ENCODE measurements at regions not wholly inside any gene's neighbourhood (a gene's known extent, or its start where the extent isn't known, plus 50 kb on each side); places are given as distances from the start of the nearest gene placed in this dataset.
A peak's percentile ranks its signal among the peaks of the same experiment; 100 is the strongest.
"Not testable (repeated sequence)": the region's sequence is repeated elsewhere in the genome, so short reads cannot be mapped to it uniquely, and the experiment has no call there.

DNA sequence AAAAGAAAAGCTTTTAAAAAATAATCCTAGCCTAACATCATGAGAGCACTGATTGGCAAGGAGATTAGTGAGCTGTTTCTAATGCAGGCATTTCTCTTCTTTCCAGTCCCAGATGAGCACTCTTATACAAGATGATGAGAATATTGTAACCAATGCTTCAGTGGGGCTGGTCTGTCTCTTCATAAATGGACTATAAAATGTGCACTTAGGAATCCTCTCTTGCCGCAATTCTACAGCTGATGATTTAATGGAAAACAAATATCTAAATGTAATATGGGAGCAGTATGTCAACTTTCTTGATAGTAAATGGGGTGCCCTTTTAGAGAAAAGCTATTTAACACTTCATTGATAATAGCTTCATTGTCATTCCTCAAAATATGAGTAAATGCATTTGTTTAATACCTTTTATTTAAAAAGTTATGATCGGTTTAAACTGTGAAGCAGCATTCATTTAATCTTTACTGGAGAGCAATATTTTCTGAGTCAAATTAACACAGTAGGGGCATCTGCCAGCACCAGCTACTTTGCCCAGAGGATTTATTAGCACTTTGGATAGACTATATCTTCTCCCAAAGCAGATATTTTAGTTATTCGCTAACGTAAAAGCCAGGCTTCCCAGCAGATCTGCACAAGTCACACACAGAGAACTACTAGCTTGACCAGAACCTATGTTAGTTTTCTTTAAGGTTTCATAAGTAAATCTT lies 985.9 kb downstream of the DIPK2A start:
- CTCF ChIA-PET: no interaction called here

DNA sequence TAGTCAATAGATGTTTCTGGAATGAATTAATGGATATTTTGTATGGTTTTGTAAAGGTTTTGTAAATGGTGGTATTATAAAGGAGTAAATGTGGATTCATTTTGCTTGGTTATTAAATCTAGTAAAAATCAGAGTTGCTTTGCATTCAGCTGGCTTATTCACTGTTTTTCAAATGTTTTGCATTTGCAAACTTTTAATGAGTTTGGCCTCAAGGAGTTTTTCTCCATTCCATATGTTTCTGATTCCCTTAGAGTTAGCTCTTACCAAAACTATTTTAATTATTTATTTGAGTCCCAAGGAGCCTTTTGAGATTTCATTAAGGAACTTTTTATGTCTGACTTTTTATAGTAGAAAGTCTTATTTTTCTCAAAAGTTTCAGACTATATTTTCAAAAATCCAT lies 992.2 kb downstream of the DIPK2A start:
- POLR2A ChIA-PET: no interaction called here
- TF ChIP-seq ARNT (IDR thresholded peaks at IDR 0.05): no peak
- no peak for TF ChIP-seq SP1 (IDR thresholded peaks at IDR 0.05)
- no peak for TF ChIP-seq TARDBP (IDR thresholded peaks at IDR 0.05)

More for the DNA sequence above, 985.9 kb downstream of the DIPK2A start:
- DNase-seq (ENCODE audit: extremely low spot score): no peak
- POLR2A ChIA-PET: no interaction called here
- TF ChIP-seq, protein P1, sequence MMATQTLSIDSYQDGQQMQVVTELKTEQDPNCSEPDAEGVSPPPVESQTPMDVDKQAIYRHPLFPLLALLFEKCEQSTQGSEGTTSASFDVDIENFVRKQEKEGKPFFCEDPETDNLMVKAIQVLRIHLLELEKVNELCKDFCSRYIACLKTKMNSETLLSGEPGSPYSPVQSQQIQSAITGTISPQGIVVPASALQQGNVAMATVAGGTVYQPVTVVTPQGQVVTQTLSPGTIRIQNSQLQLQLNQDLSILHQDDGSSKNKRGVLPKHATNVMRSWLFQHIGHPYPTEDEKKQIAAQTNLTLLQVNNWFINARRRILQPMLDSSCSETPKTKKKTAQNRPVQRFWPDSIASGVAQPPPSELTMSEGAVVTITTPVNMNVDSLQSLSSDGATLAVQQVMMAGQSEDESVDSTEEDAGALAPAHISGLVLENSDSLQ (IDR thresholded peaks at IDR 0.05): peak; percentile 59; the same call in 1 of the 2 replicates
- TF ChIP-seq FOXA1 (IDR thresholded peaks at IDR 0.05): no peak
- no peak for TF ChIP-seq FOXK2 (IDR thresholded peaks at IDR 0.05)

DNA sequence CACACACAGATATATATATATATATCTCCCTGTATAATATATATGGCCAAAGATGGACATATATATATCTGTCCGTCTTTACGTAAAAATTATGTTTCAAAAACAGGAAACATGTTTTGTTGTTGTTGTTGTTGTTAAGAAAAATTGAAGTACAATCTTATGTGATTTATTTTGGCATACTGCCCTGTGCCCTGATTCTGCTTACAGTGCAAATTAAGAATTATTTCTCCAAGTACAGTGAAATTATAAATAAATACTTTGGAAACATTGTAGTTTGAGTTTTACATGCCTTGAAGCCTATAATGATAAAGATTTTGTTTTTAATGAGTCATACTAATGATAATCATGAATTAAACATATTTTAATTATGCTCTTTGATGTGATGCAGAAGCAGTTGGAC lies 994.9 kb downstream of the DIPK2A start:
- no peak for TF ChIP-seq HDGF (IDR thresholded peaks at IDR 0.05; ENCODE audit: borderline replicate concordance)
- CTCF ChIA-PET: no interaction called here
- no peak for DNase-seq (ENCODE audit: extremely low spot score)
- POLR2A ChIA-PET: no interaction called here

More for the DNA sequence above, 992.2 kb downstream of the DIPK2A start:
- DNase-seq (ENCODE audit: extremely low spot score): no peak
- CTCF ChIA-PET: no interaction called here

DNA sequence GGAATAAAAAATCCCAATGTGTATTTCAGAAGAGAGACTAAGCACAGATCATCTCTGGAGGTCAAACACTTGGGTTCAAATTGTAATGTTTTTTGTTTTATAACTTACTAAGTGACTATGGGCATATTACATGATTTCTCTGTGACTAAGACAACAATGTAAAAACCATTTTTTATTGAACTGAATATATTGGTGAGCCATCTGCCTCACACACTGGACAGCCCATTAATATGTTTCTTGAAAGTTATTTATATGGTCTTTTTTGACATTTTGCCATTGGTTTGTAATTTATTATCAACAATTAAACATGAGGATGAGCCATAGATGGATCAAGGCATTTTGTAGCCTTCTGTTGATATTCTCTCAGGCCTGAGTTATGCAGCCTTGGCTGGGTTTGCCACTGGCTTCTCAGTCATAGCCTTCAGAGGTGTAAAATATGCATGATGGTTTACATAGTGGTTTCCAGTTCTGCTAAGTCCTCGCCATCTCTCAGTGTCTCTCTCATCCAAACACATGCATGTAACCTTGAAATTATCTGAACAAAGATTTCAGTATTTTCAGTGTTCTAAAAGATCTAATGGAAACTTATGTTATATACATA lies 997.2 kb downstream of the DIPK2A start:
- POLR2A ChIA-PET: no interaction called here
- no peak for DNase-seq (ENCODE audit: extremely low spot score)
- CTCF ChIA-PET: no interaction called here
- no peak for TF ChIP-seq TARDBP (IDR thresholded peaks at IDR 0.05)
- TF ChIP-seq ZNF384 (IDR thresholded peaks at IDR 0.05): no peak
- no peak for TF ChIP-seq CTBP1 (IDR thresholded peaks at IDR 0.05; ENCODE audit: borderline replicate concordance)
- no peak for TF ChIP-seq LEF1 (IDR thresholded peaks at IDR 0.05; ENCODE audit: borderline replicate concordance)
- no peak for TF ChIP-seq NFRKB (IDR thresholded peaks at IDR 0.05)
- no peak for TF ChIP-seq HDGF (IDR thresholded peaks at IDR 0.05; ENCODE audit: borderline replicate concordance)
- no peak for TF ChIP-seq SUZ12 (IDR thresholded peaks at IDR 0.05)
- TF ChIP-seq BHLHE40 (IDR thresholded peaks at IDR 0.05; ENCODE audit: borderline replicate concordance): no peak
- no peak for TF ChIP-seq L3MBTL2 (conservative IDR thresholded peaks at IDR 0.05)
- TF ChIP-seq, protein P1 (IDR thresholded peaks at IDR 0.05): no peak
- TF ChIP-seq SP1 (IDR thresholded peaks at IDR 0.05): no peak
- TF ChIP-seq FOXA1 (IDR thresholded peaks at IDR 0.05): no peak
- TF ChIP-seq FOXK2 (IDR thresholded peaks at IDR 0.05): no peak

DNA sequence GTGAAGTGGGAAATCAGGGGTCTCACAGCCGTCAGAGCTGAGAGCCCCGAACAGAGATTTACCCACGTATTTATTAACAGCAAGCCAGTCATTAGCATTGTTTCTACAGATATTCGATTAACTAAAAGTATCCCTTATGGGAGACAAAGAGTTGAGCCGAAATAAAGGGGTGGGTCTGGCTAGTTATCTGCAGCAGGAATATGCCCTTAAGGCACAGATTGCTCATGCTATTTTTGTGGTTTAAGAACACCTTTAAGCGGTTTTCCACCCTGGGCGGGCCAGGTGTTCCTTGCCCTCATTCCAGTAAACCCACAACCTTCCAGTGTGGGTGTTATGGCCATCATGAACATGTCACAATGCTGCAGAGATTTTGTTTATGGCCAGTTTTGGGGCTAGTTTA lies 1012.9 kb downstream of the DIPK2A start:
- DNase-seq (ENCODE audit: extremely low spot score); CTCF ChIA-PET; POLR2A ChIA-PET: not testable (repeated sequence)

DNA sequence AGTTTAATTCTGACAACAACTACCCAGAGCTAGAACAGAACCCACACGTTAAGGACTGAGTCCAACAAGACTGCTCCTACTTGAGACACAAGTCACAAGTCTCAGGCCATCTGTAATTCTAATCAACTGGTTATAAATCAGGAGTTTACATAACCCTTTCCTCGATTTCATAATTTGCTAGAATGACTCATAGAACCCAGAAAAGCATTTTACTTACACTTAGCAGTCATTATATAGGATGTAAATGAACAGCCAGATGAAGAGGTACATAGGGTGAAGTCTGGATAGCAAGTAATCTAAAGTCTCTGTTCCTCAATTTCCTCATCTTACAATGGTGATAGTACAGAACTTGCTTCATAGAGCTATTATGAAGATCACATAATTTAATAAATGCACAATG lies 1018.2 kb downstream of the DIPK2A start:
- ChIA-PET CTCF (no interaction called here), POLR2A (no interaction called here)
- no peak for DNase-seq (ENCODE audit: extremely low spot score)
- TF ChIP-seq FOXM1 (IDR thresholded peaks at IDR 0.05; ENCODE audit: borderline replicate concordance) (no peak), CTBP1 (IDR thresholded peaks at IDR 0.05; ENCODE audit: borderline replicate concordance) (no peak), ZNF384 (IDR thresholded peaks at IDR 0.05) (no peak), ELF4 (IDR thresholded peaks at IDR 0.05) (no peak), NFRKB (IDR thresholded peaks at IDR 0.05) (no peak), ARNT (IDR thresholded peaks at IDR 0.05) (no peak), LEF1 (IDR thresholded peaks at IDR 0.05; ENCODE audit: borderline replicate concordance) (no peak), FOXK2 (IDR thresholded peaks at IDR 0.05) (no peak), FOXA1 (IDR thresholded peaks at IDR 0.05) (no peak), TARDBP (IDR thresholded peaks at IDR 0.05) (no peak), HDGF (IDR thresholded peaks at IDR 0.05; ENCODE audit: borderline replicate concordance) (no peak), SP1 (IDR thresholded peaks at IDR 0.05) (no peak), BHLHE40 (IDR thresholded peaks at IDR 0.05; ENCODE audit: borderline replicate concordance) (no peak), SUZ12 (IDR thresholded peaks at IDR 0.05) (no peak)
- TF ChIP-seq, protein P1 (IDR thresholded peaks at IDR 0.05): no peak

DNA sequence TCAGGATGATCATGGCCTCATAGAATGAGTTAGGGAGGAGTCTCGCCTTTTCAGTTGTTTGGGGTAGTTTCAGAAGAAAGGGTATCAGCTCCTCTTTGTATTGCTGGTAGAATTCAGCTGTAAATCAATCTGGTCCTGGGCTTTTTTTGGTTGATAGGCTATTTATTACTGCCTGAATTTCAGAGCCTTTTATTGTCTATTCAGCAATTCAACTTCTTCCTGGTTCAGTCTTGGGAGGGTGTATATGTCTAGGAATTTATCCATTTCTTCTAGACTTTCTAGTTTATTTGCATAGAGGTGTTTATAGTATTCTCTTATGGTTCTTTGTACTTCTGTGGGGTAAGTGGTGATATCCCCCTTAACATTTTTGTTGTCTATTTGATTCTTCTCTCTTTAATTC lies 1024.2 kb downstream of the DIPK2A start:
- POLR2A ChIA-PET: no interaction called here
- DNase-seq (ENCODE audit: extremely low spot score): no peak
- CTCF ChIA-PET: no interaction called here
- TF ChIP-seq ARNT (IDR thresholded peaks at IDR 0.05) (no peak), LEF1 (IDR thresholded peaks at IDR 0.05; ENCODE audit: borderline replicate concordance) (no peak)

DNA sequence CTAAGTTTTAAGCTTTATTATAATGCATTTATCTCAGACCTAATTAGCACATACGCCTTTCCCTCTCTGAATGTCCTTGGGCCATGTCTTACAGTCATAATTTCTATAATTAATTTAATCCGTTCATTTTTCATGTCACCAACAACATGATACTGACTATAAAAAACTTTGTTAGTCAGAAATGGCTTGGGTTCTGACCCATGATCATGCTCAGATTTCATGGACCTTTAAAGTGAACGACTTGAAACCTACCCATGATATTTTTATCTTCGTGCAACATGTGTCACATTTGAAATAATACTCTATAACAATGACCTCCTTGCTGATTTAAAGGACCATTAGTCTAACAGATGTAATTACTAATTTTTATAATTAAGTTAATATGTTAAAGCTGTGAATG lies 1033.8 kb downstream of the DIPK2A start:
- no peak for DNase-seq (ENCODE audit: extremely low spot score)
- ChIA-PET CTCF (no interaction called here), POLR2A (no interaction called here)
- TF ChIP-seq BHLHE40 (IDR thresholded peaks at IDR 0.05; ENCODE audit: borderline replicate concordance) (no peak), NFRKB (IDR thresholded peaks at IDR 0.05) (no peak), FOXK2 (IDR thresholded peaks at IDR 0.05) (no peak), FOXA1 (IDR thresholded peaks at IDR 0.05) (no peak), TARDBP (IDR thresholded peaks at IDR 0.05) (no peak), ELF4 (IDR thresholded peaks at IDR 0.05) (no peak), SUZ12 (IDR thresholded peaks at IDR 0.05) (no peak), LEF1 (IDR thresholded peaks at IDR 0.05; ENCODE audit: borderline replicate concordance) (no peak), ARNT (IDR thresholded peaks at IDR 0.05) (no peak), SP1 (IDR thresholded peaks at IDR 0.05) (no peak), FOXM1 (IDR thresholded peaks at IDR 0.05; ENCODE audit: borderline replicate concordance) (no peak), HDGF (IDR thresholded peaks at IDR 0.05; ENCODE audit: borderline replicate concordance) (no peak), L3MBTL2 (conservative IDR thresholded peaks at IDR 0.05) (no peak), ZNF384 (IDR thresholded peaks at IDR 0.05) (no peak), CTBP1 (IDR thresholded peaks at IDR 0.05; ENCODE audit: borderline replicate concordance) (no peak)
- TF ChIP-seq, protein P1 (IDR thresholded peaks at IDR 0.05): no peak
